ENCODE measurements at regions not wholly inside any gene's neighbourhood (a gene's known extent, or its start where the extent isn't known, plus 50 kb on each side); places are given as distances from the start of the nearest gene placed in this dataset.

- TF ChIP-seq CTCF (conservative IDR thresholded peaks at IDR 0.05; ENCODE audit: low read length) (no peak), EZH2phosphoT487 (IDR thresholded peaks at IDR 0.05; ENCODE audit: borderline replicate concordance, low read depth, low read length) (no peak)
Observed at GRCh38 chr5:89418407-89419085, 535.6 kb upstream of the MEF2C start.

Data from OCI-LY7 (cell line).